Hepatocyte (in vitro differentiated cells): ENCODE measurements at regions not wholly inside any gene's neighbourhood (a gene's known extent, or its start where the extent isn't known, plus 50 kb on each side); places are given as distances from the start of the nearest gene placed in this dataset.

Experiments
- CTCF ChIP-seq: fragments of 200-600 bp; sonication (generic); IDR thresholded peaks from 2 replicates; pipeline ENCODE4 v1.5.1; 2016; ENCODE audit warnings: antibody characterized with exemption, mild to moderate bottlenecking; ENCODE audit not compliant: poor library complexity
- EZH2 ChIP-seq: fragments of 200-600 bp; sonication (generic); IDR thresholded peaks from 2 replicates; pipeline ENCODE4 v1.6.1; 2016; ENCODE audit warnings: antibody characterized with exemption, mild to moderate bottlenecking, borderline replicate concordance

GRCh38 chr15:21260966-21261395, 179.3 kb downstream of the POTEB3 start:
- TF ChIP-seq CTCF: no peak
- no peak for TF ChIP-seq EZH2
